NCI-H2029 treated with DMSO at 0.1 percent for 48 hours (cell line): ENCODE measurements at regions not wholly inside any gene's neighbourhood (a gene's known extent, or its start where the extent isn't known, plus 50 kb on each side); places are given as distances from the start of the nearest gene placed in this dataset.
"Not testable (repeated sequence)": the region's sequence is repeated elsewhere in the genome, so short reads cannot be mapped to it uniquely, and the experiment has no call there.

ENCODE experiments used
- DNase-seq: peaks from one replicate; lab custom pipeline; 2025; lab: John Stamatoyannopoulos, UW

DNA sequence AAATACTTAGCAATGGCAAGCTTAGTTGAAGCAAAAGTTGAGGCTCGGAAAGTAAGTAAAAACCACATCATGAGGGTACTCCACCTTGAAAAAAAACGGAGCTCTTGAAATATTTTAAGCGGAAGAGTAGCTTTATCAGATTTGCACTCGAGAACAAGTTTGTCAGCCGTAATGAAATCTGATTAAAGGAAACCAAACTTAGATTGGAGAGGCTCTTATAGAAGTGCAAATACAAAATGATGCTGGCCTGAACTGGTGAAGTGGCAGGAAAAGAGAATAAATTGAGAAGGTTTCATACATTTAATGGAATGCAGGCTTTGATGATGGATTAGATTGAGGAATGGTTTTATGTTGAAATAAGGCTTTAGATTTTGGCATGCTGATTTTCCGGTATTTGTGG is 484.2 kb downstream of the PID1 start:
- DNase-seq: no peak

DNA sequence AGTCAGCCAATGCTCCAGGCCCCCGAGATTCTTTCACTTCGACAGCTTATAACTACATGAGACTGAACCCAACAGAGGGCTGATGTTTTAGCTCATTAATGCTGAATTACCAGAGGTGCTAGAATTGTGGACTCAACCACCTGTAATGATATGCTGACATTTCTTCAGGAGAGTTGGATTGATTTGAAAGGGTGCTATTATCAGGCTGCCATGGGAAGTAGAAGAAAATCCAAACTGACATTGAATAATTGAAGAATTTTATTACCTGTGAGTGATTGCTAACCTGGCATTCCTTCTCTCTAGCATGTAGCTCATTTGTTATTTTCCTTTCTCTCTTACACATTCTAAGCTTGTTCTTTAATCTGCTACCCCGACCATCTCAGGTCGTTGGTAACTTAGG is 488.8 kb downstream of the PID1 start:
- no peak for DNase-seq

DNA sequence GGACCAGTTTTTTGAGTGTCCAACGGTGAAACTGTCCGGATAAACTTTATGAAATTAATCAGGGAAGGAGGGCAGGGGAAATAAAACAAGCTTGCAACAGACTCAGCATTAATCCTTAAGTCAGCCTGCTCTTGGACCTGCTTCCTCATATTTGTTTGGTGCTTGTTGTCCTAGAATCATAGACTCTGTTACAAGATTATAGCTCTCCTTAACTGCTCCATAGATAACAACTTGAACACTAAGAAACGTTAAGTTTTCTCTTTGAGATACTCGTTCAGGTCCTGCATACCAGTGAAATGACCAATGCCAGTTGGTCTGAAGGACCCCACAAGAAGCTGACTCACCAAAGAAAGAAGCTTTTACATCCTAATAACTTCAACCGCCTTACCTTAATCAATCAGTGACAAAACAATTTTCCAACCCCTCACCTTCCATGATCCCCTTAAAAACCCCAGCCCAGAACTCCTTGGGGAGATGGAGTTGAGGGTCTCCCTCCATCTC is 493.2 kb downstream of the PID1 start:
- DNase-seq: no peak

DNA sequence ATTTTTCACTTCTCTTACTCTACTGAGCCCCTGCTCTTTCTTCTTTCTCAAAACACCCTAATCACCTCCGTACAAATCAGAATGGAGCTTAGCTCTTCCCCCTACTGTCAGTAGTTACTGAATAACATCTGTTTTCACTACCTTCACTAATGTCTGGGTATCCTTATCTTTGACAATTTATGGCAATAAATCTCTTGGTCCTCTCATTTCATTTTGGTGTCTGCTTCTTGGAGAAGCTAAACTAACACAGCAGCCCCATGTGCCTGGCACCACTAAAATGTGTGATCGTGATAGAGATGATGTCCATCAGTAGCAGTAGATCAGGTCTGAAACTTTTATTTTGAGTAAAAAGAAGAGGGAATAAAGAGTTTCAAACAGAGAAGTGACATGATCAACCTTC is 496.5 kb downstream of the PID1 start:
- DNase-seq: no peak

DNA sequence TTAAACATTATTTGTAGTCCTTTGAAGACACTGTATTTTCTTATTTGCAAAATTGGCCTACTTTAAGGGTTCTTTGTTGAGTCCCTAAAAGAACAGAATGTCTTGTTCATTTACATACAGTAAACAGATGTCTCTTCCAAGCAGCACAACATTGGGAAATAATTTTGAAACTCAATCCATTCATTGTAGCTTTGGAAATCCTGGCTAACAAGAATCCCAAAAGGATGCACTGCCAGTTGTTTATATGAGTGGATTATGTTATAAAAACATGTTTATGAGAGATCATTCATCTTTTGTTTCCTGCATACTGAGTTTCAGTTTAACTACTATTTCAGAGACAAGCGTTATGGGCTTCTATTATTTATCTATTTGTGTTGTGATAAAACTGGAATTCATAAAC is 499.3 kb downstream of the PID1 start:
- DNase-seq: no peak

DNA sequence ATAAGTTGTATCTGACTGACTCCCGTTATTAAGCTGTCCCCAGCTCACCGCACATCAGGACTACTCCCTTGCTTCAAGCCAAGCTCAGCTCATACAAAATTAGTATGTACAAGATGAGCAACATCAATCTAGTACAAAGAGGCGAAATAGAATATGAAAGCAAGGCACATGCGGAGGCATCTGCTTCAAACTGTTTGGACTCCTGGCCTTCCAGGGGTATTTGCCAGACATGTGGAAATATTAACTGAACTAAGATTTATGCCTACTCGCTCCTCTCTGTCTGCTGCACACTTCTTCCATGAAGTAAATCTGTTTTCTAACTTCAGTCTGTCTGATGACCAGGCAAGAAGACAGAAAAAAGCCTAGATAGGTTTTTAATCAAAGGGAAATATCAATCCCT is 499.8 kb downstream of the PID1 start:
- no peak for DNase-seq

DNA sequence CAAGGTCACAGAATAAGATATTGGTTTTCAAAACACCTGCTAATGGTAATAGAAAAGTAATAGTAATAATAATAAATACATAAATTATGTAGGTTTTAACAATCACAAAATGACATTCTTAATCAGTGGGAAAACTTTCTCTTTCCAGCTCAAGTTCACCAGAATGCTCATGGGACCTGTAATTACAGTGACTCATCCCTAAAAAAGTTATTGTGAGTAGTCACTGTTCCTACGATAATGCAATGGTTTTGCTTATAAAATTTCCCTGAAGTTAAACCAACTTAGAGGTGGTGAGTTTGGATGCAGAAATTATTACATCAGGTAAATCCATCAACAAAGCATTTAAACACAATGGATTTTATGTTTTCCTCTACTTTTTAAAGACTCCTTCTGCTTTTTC is 502.3 kb downstream of the PID1 start:
- no peak for DNase-seq

DNA sequence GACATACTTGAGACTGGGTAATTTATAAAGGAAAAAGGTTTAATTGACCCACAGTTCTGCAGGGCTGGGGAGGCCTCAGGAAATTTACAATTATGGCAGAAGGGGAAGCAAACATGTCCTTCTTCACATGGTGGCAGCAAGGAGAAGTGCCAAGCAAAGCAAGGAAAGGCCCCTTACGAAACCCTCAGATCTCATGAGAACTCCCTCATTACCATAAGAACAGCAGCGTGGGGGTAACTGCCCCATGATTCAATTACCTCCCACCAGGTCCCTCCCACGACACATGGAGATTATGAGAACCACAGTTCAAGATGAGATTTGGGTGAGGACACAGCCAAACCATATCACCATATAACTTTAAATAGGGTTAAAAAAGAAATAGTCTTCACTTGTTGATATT is 502.9 kb downstream of the PID1 start:
- DNase-seq: not testable (repeated sequence)

DNA sequence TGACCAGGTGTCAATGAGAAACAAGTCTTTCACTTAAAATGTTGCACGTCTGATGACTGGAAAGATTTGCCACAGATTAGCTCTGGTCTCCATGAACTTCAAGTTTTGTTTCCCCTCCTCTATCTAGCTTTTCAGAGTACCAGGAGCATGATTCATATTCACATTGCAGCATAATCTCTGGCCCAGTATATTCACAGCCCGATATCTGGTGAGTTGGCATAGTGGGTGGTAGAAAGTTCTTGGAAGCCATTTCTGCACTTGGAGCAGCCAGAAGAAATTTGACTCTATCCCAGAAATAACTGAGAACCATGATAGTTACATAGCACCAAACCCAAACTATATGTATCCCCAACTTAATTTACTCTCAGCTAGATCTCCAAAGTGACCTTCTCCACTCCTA is 503.9 kb downstream of the PID1 start:
- no peak for DNase-seq

DNA sequence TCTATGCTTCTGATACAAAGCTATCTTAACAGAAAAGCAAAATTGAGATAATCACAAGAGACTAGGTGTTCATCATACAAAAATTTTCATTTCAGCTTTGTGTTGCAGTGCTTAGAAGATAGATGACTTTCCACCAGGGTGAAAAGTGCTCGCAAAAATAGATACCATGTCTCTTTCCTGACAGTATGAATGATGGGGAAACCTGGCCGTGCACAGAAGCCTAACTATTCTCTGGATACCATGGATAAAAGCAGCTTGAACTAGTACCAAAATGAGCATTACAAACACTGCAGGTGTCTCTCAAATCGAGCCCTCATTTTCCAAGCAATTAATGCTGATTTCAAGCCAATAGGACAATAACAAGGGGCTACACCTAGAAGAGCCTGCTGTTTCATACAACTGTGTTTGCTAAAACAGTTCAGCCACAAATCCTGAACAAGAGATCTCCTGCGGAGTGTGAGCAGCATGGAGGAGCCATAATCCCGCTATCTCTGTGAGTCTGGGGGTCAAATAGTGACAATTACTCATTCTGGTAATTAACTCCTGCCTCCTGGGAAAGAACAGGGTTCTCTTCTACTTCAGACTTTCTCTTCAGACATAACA is 507.6 kb downstream of the PID1 start:
- no peak for DNase-seq

DNA sequence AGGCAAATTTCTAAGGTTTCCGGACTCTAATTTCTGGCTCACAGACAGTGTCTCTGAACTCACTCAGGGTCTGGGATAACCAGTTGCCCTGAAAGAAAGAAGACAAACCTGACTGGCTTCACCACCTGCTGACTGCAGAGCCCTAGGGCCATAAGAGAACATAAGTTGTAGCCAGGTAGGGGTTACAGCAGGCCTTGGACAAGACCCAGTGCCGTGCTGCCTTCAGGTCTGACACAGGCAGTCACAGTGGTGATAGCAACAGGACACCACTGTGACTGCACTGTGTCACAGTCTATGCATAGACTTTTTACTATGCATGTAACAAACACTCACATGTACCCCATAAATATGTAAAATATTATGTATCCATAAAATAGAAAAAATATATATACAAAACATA is 508.5 kb downstream of the PID1 start:
- no peak for DNase-seq

DNA sequence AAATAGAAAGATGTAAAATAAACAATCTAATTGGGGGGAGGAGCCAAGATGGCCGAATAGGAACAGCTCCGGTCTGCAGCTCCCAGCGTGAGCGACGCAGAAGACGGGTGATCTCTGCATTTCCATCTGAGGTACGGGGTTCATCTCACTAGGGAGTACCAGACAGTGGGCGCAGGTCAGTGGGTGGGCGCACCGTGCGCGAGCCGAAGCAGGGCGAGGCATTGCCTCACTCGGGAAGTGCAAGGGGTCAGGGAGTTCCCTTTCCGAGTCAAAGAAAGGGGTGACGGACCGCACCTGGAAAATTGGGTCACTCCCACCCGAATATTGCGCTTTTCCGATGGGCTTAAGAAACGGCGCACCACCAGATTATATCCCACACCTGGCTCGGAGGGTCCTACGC is 515.4 kb downstream of the PID1 start:
- not testable (repeated sequence) for DNase-seq

DNA sequence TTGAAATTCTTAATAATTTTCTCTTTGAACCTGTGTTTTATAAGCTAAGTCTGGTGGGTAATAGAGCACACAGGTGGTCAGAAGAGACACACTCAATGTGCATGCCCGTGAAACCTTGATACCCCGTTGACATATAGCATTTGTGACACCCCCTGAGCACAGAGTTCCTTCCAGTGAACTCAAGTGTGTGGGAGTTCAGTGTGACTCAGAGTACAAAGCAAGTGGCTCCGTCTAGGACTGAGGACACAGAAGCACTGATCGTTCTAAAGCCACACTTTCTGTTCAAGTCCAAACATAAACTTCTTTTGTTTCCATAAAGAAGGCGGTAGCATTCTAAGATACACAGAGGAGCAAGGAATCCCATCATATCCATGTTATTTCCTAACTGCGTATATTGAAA is 523.6 kb downstream of the PID1 start:
- DNase-seq: no peak

DNA sequence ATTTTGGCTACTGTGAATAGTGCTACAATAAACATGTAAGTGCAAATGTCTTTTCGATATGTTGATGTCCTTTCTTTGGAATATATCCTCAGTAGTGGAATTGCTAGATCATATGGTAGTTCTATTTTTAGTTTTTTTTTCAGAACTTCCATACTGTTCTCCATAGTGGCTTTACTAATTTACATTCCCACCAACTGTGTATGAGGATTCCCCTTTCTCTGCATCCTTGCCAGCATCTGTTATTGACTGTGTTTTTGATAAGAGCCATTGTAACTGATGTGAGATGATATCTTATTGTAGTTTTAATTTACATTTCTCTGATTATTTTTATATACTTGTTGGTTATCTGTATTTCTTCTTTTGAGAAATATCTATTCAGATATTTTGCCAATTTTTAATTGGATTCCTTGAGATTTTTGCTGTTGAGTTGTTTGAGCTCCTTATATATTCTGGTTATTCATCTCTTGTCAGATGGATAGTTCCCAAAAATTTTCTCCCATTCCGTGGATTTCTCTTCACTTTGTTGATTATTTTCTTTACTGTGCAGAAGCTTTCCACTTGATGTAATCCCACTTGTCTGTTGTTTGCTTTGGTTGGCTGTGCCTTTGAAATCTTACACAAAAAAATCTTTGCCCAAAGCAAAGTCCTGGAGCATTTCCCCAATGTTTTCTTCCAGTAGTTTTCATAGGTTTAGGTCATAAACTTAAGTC is 532.3 kb downstream of the PID1 start:
- DNase-seq: no peak

DNA sequence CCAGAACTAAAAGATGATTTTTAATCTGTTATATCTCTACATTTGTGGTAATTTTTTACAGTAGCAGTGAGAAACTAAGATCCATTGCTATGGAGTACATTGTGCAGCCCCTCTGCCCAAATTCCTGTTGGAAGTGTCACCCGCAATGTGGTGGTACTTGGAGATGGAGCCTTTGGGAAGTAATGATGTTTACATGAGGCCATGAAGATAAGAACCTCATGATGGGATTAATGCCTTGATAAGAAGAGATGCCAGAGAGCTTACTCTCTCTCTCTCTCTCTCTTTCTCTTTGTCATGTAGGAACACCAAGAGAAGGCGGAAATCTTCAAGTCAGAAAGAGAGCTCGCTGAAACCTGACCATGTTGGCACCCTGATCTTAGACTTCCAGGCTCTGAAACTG is 535.4 kb downstream of the PID1 start:
- no peak for DNase-seq

DNA sequence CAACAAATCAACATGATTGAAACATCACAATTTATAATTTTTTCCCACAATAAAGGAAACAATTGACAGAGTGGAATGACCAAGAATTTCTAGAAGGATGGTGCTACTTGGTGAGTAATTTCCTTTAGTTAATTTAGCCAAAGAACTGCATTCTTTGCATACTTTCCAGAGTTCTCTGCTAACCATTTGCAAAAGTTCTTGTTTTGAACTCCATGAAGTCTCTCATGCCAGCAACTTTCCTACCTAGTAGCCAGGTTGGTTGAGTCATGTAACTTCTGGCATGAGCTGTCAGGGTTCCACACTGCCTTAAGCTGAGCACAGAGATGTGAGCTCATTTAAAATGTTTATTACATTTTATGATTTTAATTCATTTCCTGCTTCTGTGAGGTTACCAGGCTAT is 539.6 kb downstream of the PID1 start:
- DNase-seq: no peak

DNA sequence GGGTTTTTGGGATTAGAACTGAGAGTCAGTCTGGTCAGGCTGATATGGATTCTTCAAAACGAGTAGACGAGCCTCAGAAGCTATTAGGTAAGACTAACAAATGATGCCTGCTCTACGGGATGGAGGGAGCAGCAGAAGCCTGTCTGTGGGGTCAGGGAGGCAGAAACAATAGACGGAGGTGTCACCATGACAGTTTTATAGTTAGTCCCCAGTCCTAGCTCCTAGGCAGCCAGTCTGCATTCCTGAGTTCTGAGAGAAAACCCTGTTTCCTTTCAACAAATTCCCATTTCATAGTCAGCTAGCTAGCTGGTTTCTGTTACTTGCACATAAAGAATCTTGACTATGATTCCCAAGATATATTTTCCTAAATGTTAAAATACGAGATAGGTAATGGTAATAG is 542.1 kb downstream of the PID1 start:
- no peak for DNase-seq

DNA sequence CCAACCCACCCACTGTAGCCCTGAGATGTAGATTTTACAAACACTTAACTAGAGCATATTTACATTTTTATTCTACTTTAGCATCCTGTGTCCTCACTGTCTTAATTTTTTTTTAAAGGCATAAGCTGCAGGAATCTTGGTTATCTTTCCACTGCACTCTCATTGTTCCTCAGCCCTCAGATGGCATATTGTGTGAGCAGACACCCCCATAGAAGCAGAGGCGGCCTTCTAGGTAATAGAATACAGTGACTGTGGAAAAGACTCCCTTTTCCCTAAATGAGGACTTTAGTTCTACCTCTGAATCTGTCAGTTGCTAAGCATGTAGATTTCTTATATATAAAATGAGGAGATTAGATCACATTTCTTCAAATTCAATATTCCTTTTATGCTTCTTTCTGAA is 543.5 kb upstream of the SPHKAP start:
- DNase-seq: no peak

DNA sequence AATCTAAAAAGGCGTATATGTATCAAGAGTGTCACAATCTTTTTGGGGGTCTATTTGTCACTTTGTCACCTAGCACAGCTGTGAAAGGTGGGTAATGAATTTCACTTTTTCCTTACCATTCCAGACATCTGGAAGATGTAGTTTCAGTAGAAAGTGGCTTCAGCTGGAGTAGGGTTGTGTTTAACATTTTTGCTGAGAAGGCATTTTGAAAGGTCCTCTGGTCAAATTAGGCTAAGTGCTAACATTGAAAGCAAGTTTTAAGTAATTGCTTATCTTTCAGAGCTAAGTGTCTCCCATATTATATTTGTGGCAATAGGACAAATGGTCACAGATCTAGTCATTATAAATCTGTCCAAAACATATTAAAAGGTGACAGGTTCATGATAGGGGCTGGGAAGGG is 542.1 kb upstream of the SPHKAP start:
- no peak for DNase-seq

DNA sequence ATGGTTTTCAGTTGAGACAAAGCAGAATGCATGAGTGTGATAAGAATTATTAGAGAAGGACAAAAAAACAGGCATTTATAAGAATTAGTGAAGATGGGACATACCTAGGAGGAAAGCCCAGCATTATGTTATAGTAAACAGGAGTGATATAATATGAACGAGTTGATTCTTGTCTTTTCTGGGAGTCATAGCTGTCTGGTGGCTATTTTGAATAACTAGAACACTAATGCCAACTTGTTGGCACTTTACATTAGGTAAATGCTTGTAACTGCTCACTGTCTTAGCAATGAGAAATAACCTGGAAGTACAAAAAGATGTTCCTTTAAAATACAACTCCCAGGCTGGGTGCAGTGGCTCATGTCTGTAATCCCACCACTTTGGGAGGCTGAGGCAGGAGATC is 540.8 kb upstream of the SPHKAP start:
- no peak for DNase-seq

DNA sequence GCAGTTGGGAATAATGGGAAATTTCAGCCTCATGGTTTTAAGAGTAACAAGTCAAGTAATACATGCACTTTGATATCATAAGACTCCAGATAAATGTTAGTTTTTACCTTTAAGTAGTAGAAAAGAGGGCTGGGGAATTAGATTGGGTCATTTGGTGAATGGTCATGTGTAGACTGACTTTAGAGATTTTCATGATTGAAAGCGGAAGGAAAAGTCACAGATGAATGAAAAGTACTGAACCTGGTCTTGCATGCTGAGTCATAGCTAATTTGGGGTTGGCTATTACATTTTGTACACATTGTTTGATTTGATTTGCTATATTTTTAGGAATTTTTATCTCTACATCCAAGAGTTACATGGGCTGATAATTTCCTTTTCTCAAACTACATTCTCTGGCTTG is 539.4 kb upstream of the SPHKAP start:
- DNase-seq: no peak

DNA sequence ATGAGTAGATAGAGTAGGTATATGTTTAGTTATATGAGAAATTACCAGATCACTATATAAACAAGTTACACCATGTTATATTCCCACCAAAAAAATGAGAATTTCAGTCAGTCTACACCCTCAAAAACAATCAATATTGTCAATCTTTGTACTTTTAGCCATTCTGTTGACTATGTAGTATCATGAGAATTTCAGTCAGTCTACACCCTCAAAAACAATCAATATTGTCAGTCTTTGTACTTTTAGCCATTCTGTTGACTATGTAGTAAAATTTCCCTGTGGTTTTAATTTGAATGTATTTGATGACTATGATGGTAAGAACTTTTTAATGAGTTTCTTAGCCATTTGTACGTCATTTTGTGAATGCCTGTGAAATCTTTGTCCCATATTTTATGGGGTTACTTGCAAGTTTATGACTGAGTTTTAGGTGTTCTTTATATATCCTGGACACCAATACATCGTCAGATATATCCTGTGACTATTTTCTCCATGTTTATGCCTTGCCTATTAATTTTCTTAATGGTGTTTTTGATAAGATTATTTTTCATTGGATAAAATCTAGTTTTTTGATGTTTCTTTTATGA is 528.4 kb upstream of the SPHKAP start:
- DNase-seq: no peak

DNA sequence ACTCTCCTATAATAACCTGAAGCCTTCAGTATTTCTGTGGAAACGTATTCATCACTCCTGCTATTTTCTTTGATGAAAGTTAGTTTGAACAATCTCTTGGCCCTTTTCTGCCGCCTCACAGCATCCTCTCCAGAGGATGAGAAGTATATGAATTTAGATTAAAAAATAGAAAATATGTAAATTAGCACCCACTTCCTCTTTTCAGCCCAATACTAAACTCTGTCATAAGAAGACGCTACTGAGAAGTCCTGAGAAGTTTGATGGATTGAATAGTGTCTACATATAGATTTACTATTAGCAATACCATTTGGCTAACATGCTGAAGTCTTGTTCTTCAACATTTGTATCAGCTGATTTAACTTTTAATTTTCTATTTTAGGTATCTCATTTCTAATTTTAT is 526.4 kb upstream of the SPHKAP start:
- DNase-seq: no peak

DNA sequence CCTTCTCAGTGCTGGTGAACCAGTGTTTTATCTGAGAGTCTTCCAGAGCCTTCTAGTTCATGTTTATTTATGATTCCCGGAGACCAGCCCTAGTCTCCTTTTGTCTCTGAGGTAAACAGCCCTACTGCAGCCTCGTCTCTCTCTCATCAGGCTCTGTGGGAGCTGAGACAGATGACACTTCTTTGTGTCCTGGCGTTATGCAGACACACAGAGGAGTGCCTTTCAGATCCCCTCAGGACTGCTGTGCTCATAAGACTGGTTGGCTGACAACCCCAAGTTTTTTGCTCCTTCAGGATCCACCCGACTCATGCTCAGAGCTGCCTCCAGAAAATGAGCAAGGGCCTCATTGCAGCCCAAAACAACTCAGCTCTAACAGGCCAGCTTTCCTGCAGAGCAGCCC is 523.8 kb upstream of the SPHKAP start:
- no peak for DNase-seq
